DND-41 (cell line): ENCODE measurements at regions not wholly inside any gene's neighbourhood (a gene's known extent, or its start where the extent isn't known, plus 50 kb on each side); places are given as distances from the start of the nearest gene placed in this dataset.

Experiments
- CTCF ChIP-seq: IDR thresholded peaks from 2 replicates; pipeline ENCODE4 v1.5.1; 2012; ENCODE audit warnings: borderline replicate concordance, low read length, moderate library complexity, mild to moderate bottlenecking; ENCODE audit not compliant: poor library complexity, severe bottlenecking; ENCODE audit errors: extremely low read depth
- EZH2 ChIP-seq: IDR thresholded peaks from 3 replicates; pipeline ENCODE4 v1.6.1; 2012; ENCODE audit warnings: borderline replicate concordance, low read depth, mild to moderate bottlenecking, moderate library complexity, low read length, inconsistent platforms; ENCODE audit not compliant: severe bottlenecking

GRCh38 chr5:16345454-16345853 is 120.1 kb downstream of the ZNF622 start:
- TF ChIP-seq CTCF (no peak), EZH2 (no peak)
